ENCODE measurements at regions not wholly inside any gene's neighbourhood (a gene's known extent, or its start where the extent isn't known, plus 50 kb on each side); places are given as distances from the start of the nearest gene placed in this dataset.
"Not testable (repeated sequence)": the region's sequence is repeated elsewhere in the genome, so short reads cannot be mapped to it uniquely, and the experiment has no call there.

- H3K4me1 Mint-ChIP-seq (ENCODE audit: low read depth in 2 of 2); ATAC-seq; H3K4me3 Mint-ChIP-seq; H3K36me3 Mint-ChIP-seq; H3K9me3 Mint-ChIP-seq; DNase-seq (ENCODE audit: low spot score); H3K27ac Mint-ChIP-seq: not testable (repeated sequence)
- H3K27me3 Mint-ChIP-seq = peaks cover 0 to 17% of the 10 kb centered on the region in 2 donors
These were observed 573.3 kb downstream of the KIF4B start for GRCh38 chr5:155586808-155587207.

GRCh38 chr5:155587458-155587857 is 573.9 kb downstream of the KIF4B start:
- DNase-seq (ENCODE audit: low spot score) = no peak
- ATAC-seq = no peak
- Mint-ChIP-seq H3K27me3 (peaks cover 0 to 17% of the 10 kb centered on the region in 2 donors), H3K4me3 (no peak overlapping the region), H3K27ac (no peak overlapping the region), H3K4me1 (ENCODE audit: low read depth in 2 of 2) (no peaks in the 10 kb centered on the region), H3K36me3 (no peaks in the 10 kb centered on the region), H3K9me3 (peaks cover 2% of the 10 kb centered on the region)

GRCh38 chr5:155591273-155591672 is 577.7 kb downstream of the KIF4B start:
- Mint-ChIP-seq H3K4me3 (no peak overlapping the region), H3K27me3 (peaks cover 0 to 15% of the 10 kb centered on the region in 2 donors), H3K4me1 (ENCODE audit: low read depth in 2 of 2) (no peaks in the 10 kb centered on the region), H3K36me3 (no peaks in the 10 kb centered on the region), H3K9me3 (peaks cover 10% of the 10 kb centered on the region), H3K27ac (no peak overlapping the region)
- DNase-seq (ENCODE audit: low spot score) (no peak), ATAC-seq (no peak)

- Mint-ChIP-seq H3K36me3 (no peaks in the 10 kb centered on the region), H3K4me3 (no peak overlapping the region), H3K27ac (no peak overlapping the region), H3K4me1 (ENCODE audit: low read depth in 2 of 2) (no peaks in the 10 kb centered on the region), H3K9me3 (peaks cover 10% of the 10 kb centered on the region), H3K27me3 (peaks cover 0 to 15% of the 10 kb centered on the region in 2 donors)
- ATAC-seq (no peak), DNase-seq (ENCODE audit: low spot score) (no peak)
These were observed 580.7 kb downstream of the KIF4B start for GRCh38 chr5:155594270-155594669.

- no peak overlapping the region for H3K4me3 Mint-ChIP-seq
- ATAC-seq (peak in 1 of 2 donors; percentile 38), DNase-seq (ENCODE audit: low spot score) (no peak)
- H3K4me1 Mint-ChIP-seq (ENCODE audit: low read depth in 2 of 2) = no peaks in the 10 kb centered on the region
- no peak overlapping the region for H3K27ac Mint-ChIP-seq
- no peaks in the 10 kb centered on the region for H3K36me3 Mint-ChIP-seq
- H3K9me3 Mint-ChIP-seq = peaks cover 8% of the 10 kb centered on the region
- H3K27me3 Mint-ChIP-seq = peaks cover 0 to 11% of the 10 kb centered on the region in 2 donors
These were observed 582.2 kb downstream of the KIF4B start for GRCh38 chr5:155595791-155596190.

GRCh38 chr5:155598552-155598951 is 585.0 kb downstream of the KIF4B start:
- Mint-ChIP-seq H3K9me3 (peaks cover 8% of the 10 kb centered on the region), H3K36me3 (no peaks in the 10 kb centered on the region), H3K27me3 (peaks cover 0 to 15% of the 10 kb centered on the region in 2 donors), H3K27ac (no peak overlapping the region), H3K4me3 (no peak overlapping the region), H3K4me1 (ENCODE audit: low read depth in 2 of 2) (no peaks in the 10 kb centered on the region)
- ATAC-seq = no peak
- no peak for DNase-seq (ENCODE audit: low spot score)

GRCh38 chr5:155605920-155606319 is 592.4 kb downstream of the KIF4B start:
- Mint-ChIP-seq H3K27me3 (peaks cover 8 to 39% of the 10 kb centered on the region in 2 donors), H3K36me3 (no peaks in the 10 kb centered on the region), H3K4me3 (no peak overlapping the region), H3K9me3 (peaks cover 10% of the 10 kb centered on the region), H3K4me1 (ENCODE audit: low read depth in 2 of 2) (no peaks in the 10 kb centered on the region), H3K27ac (no peak overlapping the region)
- DNase-seq (ENCODE audit: low spot score) = no peak
- no peak for ATAC-seq

GRCh38 chr5:155616779-155617392 is 603.3 kb downstream of the KIF4B start:
- ATAC-seq (peak; percentile 54 to 69), DNase-seq (ENCODE audit: low spot score) (peak; percentile 65)
- H3K4me1 Mint-ChIP-seq (ENCODE audit: low read depth in 2 of 2) = no peaks in the 10 kb centered on the region
- no peaks in the 10 kb centered on the region for H3K9me3 Mint-ChIP-seq
- peaks cover 19 to 44% of the 10 kb centered on the region in 2 donors for H3K27me3 Mint-ChIP-seq
- H3K27ac Mint-ChIP-seq = no peak overlapping the region
- no peak overlapping the region for H3K4me3 Mint-ChIP-seq
- H3K36me3 Mint-ChIP-seq = no peaks in the 10 kb centered on the region

- Mint-ChIP-seq H3K36me3 (no peaks in the 10 kb centered on the region), H3K4me1 (ENCODE audit: low read depth in 2 of 2) (no peaks in the 10 kb centered on the region), H3K27me3 (peaks cover 20 to 46% of the 10 kb centered on the region in 2 donors), H3K27ac (no peak overlapping the region), H3K4me3 (no peak overlapping the region), H3K9me3 (no peaks in the 10 kb centered on the region)
- ATAC-seq (no peak), DNase-seq (ENCODE audit: low spot score) (no peak)
These were observed 606.1 kb downstream of the KIF4B start for GRCh38 chr5:155619688-155620087.

- Mint-ChIP-seq H3K27ac (no peak overlapping the region), H3K27me3 (peaks cover 22 to 48% of the 10 kb centered on the region in 2 donors), H3K36me3 (no peaks in the 10 kb centered on the region), H3K9me3 (no peaks in the 10 kb centered on the region), H3K4me3 (no peak overlapping the region), H3K4me1 (ENCODE audit: low read depth in 2 of 2) (no peaks in the 10 kb centered on the region)
- ATAC-seq (peak; percentile 41 to 44), DNase-seq (ENCODE audit: low spot score) (no peak)
These were observed 607.4 kb downstream of the KIF4B start for GRCh38 chr5:155620821-155621410.

- H3K4me3 Mint-ChIP-seq = no peak overlapping the region
- peaks cover 3% of the 10 kb centered on the region for H3K9me3 Mint-ChIP-seq
- H3K27me3 Mint-ChIP-seq = peaks cover 22 to 64% of the 10 kb centered on the region in 2 donors
- ATAC-seq = no peak
- H3K27ac Mint-ChIP-seq = no peak overlapping the region
- no peak for DNase-seq (ENCODE audit: low spot score)
- H3K36me3 Mint-ChIP-seq = no peaks in the 10 kb centered on the region
- H3K4me1 Mint-ChIP-seq (ENCODE audit: low read depth in 2 of 2) = no peaks in the 10 kb centered on the region
These were observed 611.2 kb downstream of the KIF4B start for GRCh38 chr5:155624597-155625241.

GRCh38 chr5:155625315-155625714 is 611.8 kb downstream of the KIF4B start:
- no peak overlapping the region for H3K27ac Mint-ChIP-seq
- no peak overlapping the region for H3K4me3 Mint-ChIP-seq

GRCh38 chr5:155625897-155626543 is 612.5 kb downstream of the KIF4B start:
- Mint-ChIP-seq H3K9me3 (peaks cover 3% of the 10 kb centered on the region), H3K27ac (no peak overlapping the region), H3K4me1 (ENCODE audit: low read depth in 2 of 2) (no peaks in the 10 kb centered on the region), H3K4me3 (no peak overlapping the region), H3K36me3 (no peaks in the 10 kb centered on the region), H3K27me3 (peaks cover 16 to 54% of the 10 kb centered on the region in 2 donors)
- DNase-seq (ENCODE audit: low spot score) (no peak), ATAC-seq (no peak)

More at GRCh38 chr5:155625315-155625714, 611.8 kb downstream of the KIF4B start:
- no peak for DNase-seq (ENCODE audit: low spot score)
- H3K4me1 Mint-ChIP-seq (ENCODE audit: low read depth in 2 of 2) = no peaks in the 10 kb centered on the region
- peaks cover 3% of the 10 kb centered on the region for H3K9me3 Mint-ChIP-seq
- no peak for ATAC-seq
- H3K27me3 Mint-ChIP-seq = peaks cover 20 to 58% of the 10 kb centered on the region in 2 donors
- no peaks in the 10 kb centered on the region for H3K36me3 Mint-ChIP-seq

- DNase-seq (ENCODE audit: low spot score) (no peak), ATAC-seq (no peak)
- Mint-ChIP-seq H3K9me3 (peaks cover 3% of the 10 kb centered on the region), H3K4me3 (no peak overlapping the region), H3K27ac (no peak overlapping the region), H3K4me1 (ENCODE audit: low read depth in 2 of 2) (no peaks in the 10 kb centered on the region), H3K36me3 (no peaks in the 10 kb centered on the region), H3K27me3 (peaks cover 14 to 51% of the 10 kb centered on the region in 2 donors)
These were observed 613.0 kb downstream of the KIF4B start for GRCh38 chr5:155626592-155626991.

Data from natural killer cell treated with Interleukin-12 subunit alpha and Interleukin-12 subunit beta and Interleukin-15 and Interleukin-18, amount 100 ng/mL, for 72 hours (primary cell).